ENCODE measurements at regions not wholly inside any gene's neighbourhood (a gene's known extent, or its start where the extent isn't known, plus 50 kb on each side); places are given as distances from the start of the nearest gene placed in this dataset.

DNA sequence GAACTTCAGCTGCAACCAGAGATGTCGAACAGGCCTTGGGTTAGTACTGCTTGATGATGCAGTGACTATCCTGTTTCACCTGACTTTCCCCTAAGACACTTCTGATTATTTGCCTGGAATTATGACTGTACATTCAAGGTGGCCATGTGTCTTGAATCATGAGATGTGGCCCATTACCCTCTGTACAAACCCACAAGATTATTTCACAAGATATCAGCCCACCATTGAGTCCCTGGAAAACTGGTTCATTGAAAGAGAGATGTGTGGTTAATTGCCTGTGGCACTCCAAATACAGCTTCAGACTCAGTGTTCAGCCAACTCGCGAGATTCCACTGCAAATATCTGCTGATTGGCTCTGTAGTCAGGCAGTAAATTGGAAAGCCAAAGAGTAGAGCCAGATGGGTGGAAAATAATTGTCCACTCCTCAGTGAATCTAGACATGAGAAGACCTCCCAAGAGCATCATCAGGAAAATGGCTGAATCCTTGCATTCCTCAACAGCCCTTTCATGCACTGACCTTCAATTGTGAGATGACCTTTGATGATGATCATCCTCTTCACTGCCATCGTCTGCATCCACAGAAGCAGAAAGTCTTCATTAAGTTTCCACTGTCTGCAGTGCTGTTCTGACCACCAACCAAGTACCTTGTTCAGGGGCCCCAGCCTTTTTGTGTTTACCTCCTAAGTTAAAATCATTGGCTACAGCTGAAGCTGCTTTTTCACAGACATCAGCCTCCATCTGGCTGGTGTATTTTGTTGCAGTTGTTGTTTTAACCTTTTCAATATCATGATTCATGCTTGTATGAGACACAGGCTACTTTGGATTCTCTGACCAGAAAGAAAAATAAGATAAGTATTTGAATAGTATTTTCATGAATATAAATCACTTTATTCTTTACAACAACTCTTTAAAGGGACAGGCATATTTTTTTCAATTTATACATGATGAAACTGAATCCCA lies 75.2 kb downstream of the ESM1 start (continued):
- TF ChIP-seq, protein P1, sequence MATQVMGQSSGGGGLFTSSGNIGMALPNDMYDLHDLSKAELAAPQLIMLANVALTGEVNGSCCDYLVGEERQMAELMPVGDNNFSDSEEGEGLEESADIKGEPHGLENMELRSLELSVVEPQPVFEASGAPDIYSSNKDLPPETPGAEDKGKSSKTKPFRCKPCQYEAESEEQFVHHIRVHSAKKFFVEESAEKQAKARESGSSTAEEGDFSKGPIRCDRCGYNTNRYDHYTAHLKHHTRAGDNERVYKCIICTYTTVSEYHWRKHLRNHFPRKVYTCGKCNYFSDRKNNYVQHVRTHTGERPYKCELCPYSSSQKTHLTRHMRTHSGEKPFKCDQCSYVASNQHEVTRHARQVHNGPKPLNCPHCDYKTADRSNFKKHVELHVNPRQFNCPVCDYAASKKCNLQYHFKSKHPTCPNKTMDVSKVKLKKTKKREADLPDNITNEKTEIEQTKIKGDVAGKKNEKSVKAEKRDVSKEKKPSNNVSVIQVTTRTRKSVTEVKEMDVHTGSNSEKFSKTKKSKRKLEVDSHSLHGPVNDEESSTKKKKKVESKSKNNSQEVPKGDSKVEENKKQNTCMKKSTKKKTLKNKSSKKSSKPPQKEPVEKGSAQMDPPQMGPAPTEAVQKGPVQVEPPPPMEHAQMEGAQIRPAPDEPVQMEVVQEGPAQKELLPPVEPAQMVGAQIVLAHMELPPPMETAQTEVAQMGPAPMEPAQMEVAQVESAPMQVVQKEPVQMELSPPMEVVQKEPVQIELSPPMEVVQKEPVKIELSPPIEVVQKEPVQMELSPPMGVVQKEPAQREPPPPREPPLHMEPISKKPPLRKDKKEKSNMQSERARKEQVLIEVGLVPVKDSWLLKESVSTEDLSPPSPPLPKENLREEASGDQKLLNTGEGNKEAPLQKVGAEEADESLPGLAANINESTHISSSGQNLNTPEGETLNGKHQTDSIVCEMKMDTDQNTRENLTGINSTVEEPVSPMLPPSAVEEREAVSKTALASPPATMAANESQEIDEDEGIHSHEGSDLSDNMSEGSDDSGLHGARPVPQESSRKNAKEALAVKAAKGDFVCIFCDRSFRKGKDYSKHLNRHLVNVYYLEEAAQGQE (IDR thresholded peaks at IDR 0.05; ENCODE audit: low read depth) = no peak
- TF ChIP-seq YY1 (IDR thresholded peaks at IDR 0.05; ENCODE audit: extremely low read depth, insufficient replicate concordance, low read depth, low read length) (no peak), EZH2phosphoT487 (IDR thresholded peaks at IDR 0.05; ENCODE audit: borderline replicate concordance) (no peak), ELF1 (IDR thresholded peaks at IDR 0.05; ENCODE audit: borderline replicate concordance, low read depth) (no peak), SP1 (IDR thresholded peaks at IDR 0.05; ENCODE audit: low read depth) (no peak), CEBPB (IDR thresholded peaks at IDR 0.05; ENCODE audit: low read depth) (no peak), ZFX (IDR thresholded peaks at IDR 0.05) (no peak), RAD21 (IDR thresholded peaks at IDR 0.05; ENCODE audit: low read depth) (no peak)
- TF ChIP-seq, protein P2, sequence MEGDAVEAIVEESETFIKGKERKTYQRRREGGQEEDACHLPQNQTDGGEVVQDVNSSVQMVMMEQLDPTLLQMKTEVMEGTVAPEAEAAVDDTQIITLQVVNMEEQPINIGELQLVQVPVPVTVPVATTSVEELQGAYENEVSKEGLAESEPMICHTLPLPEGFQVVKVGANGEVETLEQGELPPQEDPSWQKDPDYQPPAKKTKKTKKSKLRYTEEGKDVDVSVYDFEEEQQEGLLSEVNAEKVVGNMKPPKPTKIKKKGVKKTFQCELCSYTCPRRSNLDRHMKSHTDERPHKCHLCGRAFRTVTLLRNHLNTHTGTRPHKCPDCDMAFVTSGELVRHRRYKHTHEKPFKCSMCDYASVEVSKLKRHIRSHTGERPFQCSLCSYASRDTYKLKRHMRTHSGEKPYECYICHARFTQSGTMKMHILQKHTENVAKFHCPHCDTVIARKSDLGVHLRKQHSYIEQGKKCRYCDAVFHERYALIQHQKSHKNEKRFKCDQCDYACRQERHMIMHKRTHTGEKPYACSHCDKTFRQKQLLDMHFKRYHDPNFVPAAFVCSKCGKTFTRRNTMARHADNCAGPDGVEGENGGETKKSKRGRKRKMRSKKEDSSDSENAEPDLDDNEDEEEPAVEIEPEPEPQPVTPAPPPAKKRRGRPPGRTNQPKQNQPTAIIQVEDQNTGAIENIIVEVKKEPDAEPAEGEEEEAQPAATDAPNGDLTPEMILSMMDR (IDR thresholded peaks at IDR 0.05 in 2 of 3, conservative IDR thresholded peaks at IDR 0.05 in 1 of 3; ENCODE audit: borderline replicate concordance in 1 of 3, insufficient read depth in 1 of 3, low read depth in 2 of 3, low read length in 2 of 3) = no peak
- TF ChIP-seq, protein P3, sequence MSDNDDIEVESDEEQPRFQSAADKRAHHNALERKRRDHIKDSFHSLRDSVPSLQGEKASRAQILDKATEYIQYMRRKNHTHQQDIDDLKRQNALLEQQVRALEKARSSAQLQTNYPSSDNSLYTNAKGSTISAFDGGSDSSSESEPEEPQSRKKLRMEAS (IDR thresholded peaks at IDR 0.05) = no peak

Measured in HCT116 (cell line).